Transverse colon (tissue), 4 donors: ENCODE measurements at regions not wholly inside any gene's neighbourhood (a gene's known extent, or its start where the extent isn't known, plus 50 kb on each side); places are given as distances from the start of the nearest gene placed in this dataset.

Experiments used
- DNase-seq: peaks from one replicate; pipeline ENCODE4 v3.0.0-alpha.2; 2019
- H3K27ac ChIP-seq, 4 donors: fragments of 200-600 bp; sonication (generic); 2 replicates each; pipeline ENCODE4 v1.5.1; 2016 to 2018; ENCODE audit warnings: inconsistent platforms in 4 of 4
- H3K27me3 ChIP-seq: fragments of 200-600 bp; sonication (generic); 2 replicates; pipeline ENCODE4 v1.5.1; 2017; ENCODE audit warnings: inconsistent platforms
- H3K36me3 ChIP-seq, 4 donors: fragments of 200-600 bp; sonication (generic); 2 replicates each; pipeline ENCODE4 v1.5.1; 2017 to 2019; ENCODE audit warnings: inconsistent platforms in 4 of 4
- H3K4me1 ChIP-seq, 4 donors: fragments of 200-600 bp; sonication (generic); 2 replicates each; pipeline ENCODE4 v1.5.1; 2017 to 2020; ENCODE audit warnings: inconsistent platforms in 4 of 4
- H3K4me3 ChIP-seq, 4 donors: fragments of 200-600 bp; sonication (generic); 1 replicate in 1 of 4; 2 replicates in 3 of 4; pipeline versions ENCODE4 v1.5.1 to v1.6.1; 2017 to 2019; ENCODE audit warnings: inconsistent platforms in 4 of 4
- H3K9me3 ChIP-seq, 2 donors: fragments of 200-600 bp; sonication (generic); 2 replicates each; pipeline ENCODE4 v1.5.1; 2017 to 2019; ENCODE audit warnings: inconsistent platforms in 2 of 2
- CTCF ChIP-seq, 5 experiments: fragments of 200-600 bp in 3 of 5; fragments of 450-650 bp in 2 of 5; sonication (generic) in 3 of 5; IDR thresholded peaks; 1 replicate in 2 of 5; 2 replicates in 3 of 5; pipeline ENCODE4 v1.5.1; 2016 to 2017; ENCODE audit warnings: antibody characterized with exemption in 5 of 5, inconsistent platforms in 3 of 5, mild to moderate bottlenecking in 2 of 5, moderate library complexity in 1 of 5
- EP300 ChIP-seq: sonication (generic); formaldehyde crosslinking; IDR thresholded peaks from one replicate; pipeline ENCODE4 v1.6.1; 2017; ENCODE audit warnings: antibody characterized with exemption, low read depth
- POLR2A ChIP-seq: fragments of 450-650 bp; IDR thresholded peaks from one replicate; pipeline ENCODE4 v1.6.1; 2016; ENCODE audit warnings: antibody characterized with exemption, mild to moderate bottlenecking, moderate library complexity
- POLR2AphosphoS5 ChIP-seq, 3 donors: sonication (generic); formaldehyde crosslinking; IDR thresholded peaks; one replicate each; pipeline ENCODE4 v1.6.1; 2016; ENCODE audit warnings: antibody characterized with exemption in 3 of 3
- WGBS, 2 donors: methylation state at CpG; one replicate each; pipeline ENCODE4 v1.1.5; 2018; ENCODE audit warnings: low coverage in 1 of 2; 5-methylcytosine and 5-hydroxymethylcytosine counted together
- in situ Hi-C, 4 donors: fragments of 200-750 bp; cut with MboI; loops; one replicate each; pipeline versions ENCODE4 v1.15.0 to v1.15.1; 2017; ENCODE audit warnings: low sequenced_read_pairs in 3 of 4, low pct_ligation_motif_present in 1 of 4, low pct_unique_long_range_greater_than_20kb in 1 of 4
- intact Hi-C: fragments of 100-400 bp; cut with DNase I; formaldehyde crosslinking; loops from one replicate; pipeline ENCODE4 v1.15.1; 2023; ENCODE audit warnings: low total_unique reads

GRCh38 chr2:40559175-40559574, 107.3 kb upstream of the SLC8A1 start:
- no peak for DNase-seq
- Histone ChIP-seq H3K4me1 (no peaks in the 10 kb centered on the region), H3K9me3 (no peaks in the 10 kb centered on the region), H3K36me3 (no peaks in the 10 kb centered on the region), H3K27me3 (no peaks in the 10 kb centered on the region), H3K4me3 (no peak overlapping the region), H3K27ac (no peak overlapping the region)
- intact Hi-C loops (no loop called here), in situ Hi-C loops (loop anchor here (10.0 to 25.0 kb wide), 3 partner anchors 644 to 654 kb away; no protein-coding TSS in a partner anchor)
- WGBS, 2 donors, result 82 to 100% methylated on average over 1 to 2 of the region's 2 CpGs
- TF ChIP-seq CTCF (IDR thresholded peaks at IDR 0.05) (no peak), EP300 (no peak), POLR2A (no peak), POLR2AphosphoS5 (IDR thresholded peaks at IDR 0.05) (no peak)

GRCh38 chr2:40564184-40564583, 112.3 kb upstream of the SLC8A1 start:
- intact Hi-C loops (no loop called here), in situ Hi-C loops (loop anchor here in 1 of 4 donors (25.0 kb wide), 1 partner anchor 652 kb away; no protein-coding TSS in a partner anchor)
- H3K4me3 ChIP-seq, result no peak overlapping the region
- no peaks in the 10 kb centered on the region for H3K36me3 ChIP-seq
- H3K9me3 ChIP-seq, result no peaks in the 10 kb centered on the region
- no peak overlapping the region for H3K27ac ChIP-seq
- TF ChIP-seq CTCF (IDR thresholded peaks at IDR 0.05), result no peak
- no peak for TF ChIP-seq EP300
- TF ChIP-seq POLR2AphosphoS5 (IDR thresholded peaks at IDR 0.05), result no peak
- no peak for TF ChIP-seq POLR2A
- 43 to 44% methylated on average over 2 of the region's 2 CpGs for WGBS, 2 donors
- H3K27me3 ChIP-seq, result no peaks in the 10 kb centered on the region
- no peak for DNase-seq
- H3K4me1 ChIP-seq, result no peaks in the 10 kb centered on the region

- intact Hi-C loops, result no loop called here
- H3K4me1 ChIP-seq, result no peaks in the 10 kb centered on the region
- in situ Hi-C loops, result no loop called here
Observed at GRCh38 chr2:40579247-40579646, 127.4 kb upstream of the SLC8A1 start.

GRCh38 chr2:40584432-40584831, 132.5 kb upstream of the SLC8A1 start:
- no peak for DNase-seq
- WGBS, 2 donors, result 73 to 76% methylated on average over 2 of the region's 2 CpGs
- intact Hi-C loops (no loop called here), in situ Hi-C loops (no loop called here)
- H3K4me1 ChIP-seq, result no peaks in the 10 kb centered on the region
- H3K27ac ChIP-seq, result no peak overlapping the region
- H3K27me3 ChIP-seq, result no peaks in the 10 kb centered on the region
- H3K4me3 ChIP-seq, result no peak overlapping the region
- no peak for TF ChIP-seq EP300
- no peak for TF ChIP-seq POLR2AphosphoS5 (IDR thresholded peaks at IDR 0.05)
- no peak for TF ChIP-seq CTCF (IDR thresholded peaks at IDR 0.05)
- no peak for TF ChIP-seq POLR2A
- H3K9me3 ChIP-seq, result no peaks in the 10 kb centered on the region
- H3K36me3 ChIP-seq, result no peaks in the 10 kb centered on the region

More at GRCh38 chr2:40579247-40579646, 127.4 kb upstream of the SLC8A1 start:
- Histone ChIP-seq H3K4me3 (no peak overlapping the region), H3K9me3 (no peaks in the 10 kb centered on the region), H3K27ac (no peak overlapping the region), H3K36me3 (no peaks in the 10 kb centered on the region), H3K27me3 (no peaks in the 10 kb centered on the region)
- 22 to 40% methylated on average over 1 of the region's 1 CpG for WGBS, 2 donors
- no peak for DNase-seq
- TF ChIP-seq POLR2AphosphoS5 (IDR thresholded peaks at IDR 0.05), result no peak
- TF ChIP-seq EP300, result no peak
- no peak for TF ChIP-seq POLR2A
- no peak for TF ChIP-seq CTCF (IDR thresholded peaks at IDR 0.05)
